PFSK-1 (cell line): ENCODE measurements at regions not wholly inside any gene's neighbourhood (a gene's known extent, or its start where the extent isn't known, plus 50 kb on each side); places are given as distances from the start of the nearest gene placed in this dataset.

Source experiments
- FOXP2 ChIP-seq: optimal IDR thresholded peaks from 2 replicates; pipeline ENCODE3; 2011; ENCODE audit warnings: borderline replicate concordance, control low read depth, inconsistent platforms; ENCODE audit not compliant: insufficient read depth; ENCODE audit errors: extremely low read length, extremely low read depth
- POLR2AphosphoS5 ChIP-seq: IDR thresholded peaks from 2 replicates; pipeline ENCODE4 v1.6.1; 2012; ENCODE audit warnings: low read depth, mild to moderate bottlenecking, control low read depth, low read length, moderate library complexity
- SIN3A ChIP-seq: IDR thresholded peaks from 2 replicates; pipeline ENCODE4 v1.6.1; 2012; ENCODE audit warnings: mild to moderate bottlenecking, low read length, moderate library complexity, borderline replicate concordance; ENCODE audit not compliant: insufficient read depth
- TAF1 ChIP-seq: IDR thresholded peaks from 2 replicates; pipeline ENCODE4 v1.6.1; 2012; ENCODE audit warnings: low read length, control low read depth, borderline replicate concordance; ENCODE audit not compliant: insufficient read depth
- TF ChIP-seq, protein P1 (sequence below), 2 experiments: IDR thresholded peaks; 2 replicates each; pipeline versions ENCODE4 v1.6.1 to v1.8.0; 2011 to 2012; ENCODE audit warnings: low read depth in 2 of 2, low read length in 2 of 2, control low read depth in 1 of 2, inconsistent platforms in 1 of 2, mild to moderate bottlenecking in 1 of 2, moderate library complexity in 1 of 2; ENCODE audit not compliant: insufficient read depth in 1 of 2

DNA sequence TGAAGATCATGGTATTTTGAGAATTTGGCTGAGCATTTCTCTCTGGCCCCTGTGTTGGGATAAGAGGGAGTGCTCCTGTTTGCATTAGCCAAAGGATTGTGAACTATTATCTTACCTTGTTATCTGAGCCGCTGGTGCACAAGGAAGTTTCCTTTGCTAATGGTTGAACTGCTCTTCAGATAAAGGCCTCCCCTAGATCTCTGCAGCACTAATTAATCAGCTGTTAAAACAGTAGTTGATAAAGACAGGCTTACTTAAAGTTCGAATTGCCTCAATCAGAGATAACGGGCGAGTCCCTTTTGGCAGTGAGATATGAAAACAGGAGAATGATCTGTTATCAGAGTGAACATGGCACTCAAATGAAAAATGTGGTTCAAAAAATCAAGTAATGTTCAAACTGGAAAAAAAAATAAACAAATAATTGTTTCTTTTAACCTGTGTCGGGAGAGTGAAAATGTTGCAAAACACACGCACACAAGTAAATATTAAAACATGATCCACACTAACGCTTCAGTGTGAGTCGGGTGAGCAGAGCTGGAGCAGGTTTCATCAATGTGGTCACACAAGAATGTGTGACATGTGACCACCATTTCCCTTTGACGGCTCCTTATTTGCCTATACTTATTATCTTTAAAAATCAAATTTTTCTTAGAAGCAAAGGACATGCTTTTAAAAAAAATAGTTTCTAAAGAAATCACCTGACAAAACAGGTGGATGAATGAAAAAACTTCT is 469.1 kb downstream of the SOX2 start:
- TF ChIP-seq FOXP2 (no peak), SIN3A (no peak), POLR2AphosphoS5 (no peak), TAF1 (no peak)
- TF ChIP-seq, protein P1, sequence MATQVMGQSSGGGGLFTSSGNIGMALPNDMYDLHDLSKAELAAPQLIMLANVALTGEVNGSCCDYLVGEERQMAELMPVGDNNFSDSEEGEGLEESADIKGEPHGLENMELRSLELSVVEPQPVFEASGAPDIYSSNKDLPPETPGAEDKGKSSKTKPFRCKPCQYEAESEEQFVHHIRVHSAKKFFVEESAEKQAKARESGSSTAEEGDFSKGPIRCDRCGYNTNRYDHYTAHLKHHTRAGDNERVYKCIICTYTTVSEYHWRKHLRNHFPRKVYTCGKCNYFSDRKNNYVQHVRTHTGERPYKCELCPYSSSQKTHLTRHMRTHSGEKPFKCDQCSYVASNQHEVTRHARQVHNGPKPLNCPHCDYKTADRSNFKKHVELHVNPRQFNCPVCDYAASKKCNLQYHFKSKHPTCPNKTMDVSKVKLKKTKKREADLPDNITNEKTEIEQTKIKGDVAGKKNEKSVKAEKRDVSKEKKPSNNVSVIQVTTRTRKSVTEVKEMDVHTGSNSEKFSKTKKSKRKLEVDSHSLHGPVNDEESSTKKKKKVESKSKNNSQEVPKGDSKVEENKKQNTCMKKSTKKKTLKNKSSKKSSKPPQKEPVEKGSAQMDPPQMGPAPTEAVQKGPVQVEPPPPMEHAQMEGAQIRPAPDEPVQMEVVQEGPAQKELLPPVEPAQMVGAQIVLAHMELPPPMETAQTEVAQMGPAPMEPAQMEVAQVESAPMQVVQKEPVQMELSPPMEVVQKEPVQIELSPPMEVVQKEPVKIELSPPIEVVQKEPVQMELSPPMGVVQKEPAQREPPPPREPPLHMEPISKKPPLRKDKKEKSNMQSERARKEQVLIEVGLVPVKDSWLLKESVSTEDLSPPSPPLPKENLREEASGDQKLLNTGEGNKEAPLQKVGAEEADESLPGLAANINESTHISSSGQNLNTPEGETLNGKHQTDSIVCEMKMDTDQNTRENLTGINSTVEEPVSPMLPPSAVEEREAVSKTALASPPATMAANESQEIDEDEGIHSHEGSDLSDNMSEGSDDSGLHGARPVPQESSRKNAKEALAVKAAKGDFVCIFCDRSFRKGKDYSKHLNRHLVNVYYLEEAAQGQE (IDR thresholded peaks at IDR 0.05; ENCODE audit: insufficient read depth in 1 of 2, low read depth in 2 of 2, low read length in 2 of 2) = no peak

DNA sequence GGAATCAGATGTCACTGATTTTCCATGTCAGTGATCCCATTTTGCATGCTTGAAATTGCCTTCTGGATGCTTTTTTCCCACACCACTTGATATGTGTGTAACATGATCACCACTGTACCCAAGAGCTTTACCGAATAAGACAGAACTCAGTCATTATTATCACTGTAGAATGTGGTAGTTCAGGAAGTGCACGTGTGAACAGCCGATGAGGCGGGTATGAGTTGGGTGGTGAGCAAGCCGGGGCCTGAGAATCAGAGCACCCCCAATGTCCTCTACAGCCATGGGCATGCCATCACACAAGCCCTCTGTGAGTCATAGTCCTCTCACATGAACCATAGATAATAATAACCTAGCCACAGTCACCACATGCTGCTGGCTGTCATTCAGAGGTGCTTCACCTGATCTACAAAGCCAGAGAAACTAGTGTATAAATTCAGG is 470.8 kb downstream of the SOX2 start:
- no peak for TF ChIP-seq SIN3A
- no peak for TF ChIP-seq POLR2AphosphoS5
- TF ChIP-seq, protein P1 (IDR thresholded peaks at IDR 0.05; ENCODE audit: insufficient read depth in 1 of 2, low read depth in 2 of 2, low read length in 2 of 2) = no peak
- no peak for TF ChIP-seq FOXP2
- no peak for TF ChIP-seq TAF1

DNA sequence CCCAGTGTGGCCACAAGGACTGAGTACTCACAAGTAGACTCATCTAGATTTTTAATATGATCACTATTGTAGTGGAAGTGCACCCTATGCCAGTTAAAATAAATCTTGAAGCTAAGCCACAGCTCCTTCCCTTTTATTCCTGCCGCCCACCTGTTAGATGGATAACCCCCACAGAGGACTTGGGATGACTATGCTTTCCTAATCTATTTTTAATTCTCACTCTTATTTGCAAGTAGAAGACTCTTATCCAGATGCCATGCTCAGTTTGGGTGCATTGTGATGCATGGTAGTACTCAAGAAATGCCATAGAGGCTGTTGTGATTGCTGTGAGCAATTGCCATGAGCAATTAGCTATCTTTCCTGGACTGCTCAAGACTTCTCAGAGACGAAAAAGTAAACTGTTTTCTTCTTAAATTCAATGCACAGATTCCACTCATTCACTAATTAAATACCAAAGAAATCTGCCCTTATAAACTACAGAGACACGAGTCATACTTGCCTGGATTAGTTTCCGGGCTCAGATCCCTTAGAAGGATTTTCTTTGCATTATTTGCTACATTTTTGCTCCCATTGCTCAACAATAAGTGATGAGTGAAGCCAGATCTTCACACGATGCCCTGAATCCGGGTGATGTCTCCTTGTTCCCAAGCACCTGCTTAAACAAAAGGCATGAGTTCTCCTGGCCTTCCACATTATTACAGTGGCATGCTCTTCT is 472.1 kb downstream of the SOX2 start:
- TF ChIP-seq FOXP2 (no peak), POLR2AphosphoS5 (no peak), SIN3A (no peak), TAF1 (no peak)
- TF ChIP-seq, protein P1 (IDR thresholded peaks at IDR 0.05; ENCODE audit: insufficient read depth in 1 of 2, low read depth in 2 of 2, low read length in 2 of 2) = no peak

DNA sequence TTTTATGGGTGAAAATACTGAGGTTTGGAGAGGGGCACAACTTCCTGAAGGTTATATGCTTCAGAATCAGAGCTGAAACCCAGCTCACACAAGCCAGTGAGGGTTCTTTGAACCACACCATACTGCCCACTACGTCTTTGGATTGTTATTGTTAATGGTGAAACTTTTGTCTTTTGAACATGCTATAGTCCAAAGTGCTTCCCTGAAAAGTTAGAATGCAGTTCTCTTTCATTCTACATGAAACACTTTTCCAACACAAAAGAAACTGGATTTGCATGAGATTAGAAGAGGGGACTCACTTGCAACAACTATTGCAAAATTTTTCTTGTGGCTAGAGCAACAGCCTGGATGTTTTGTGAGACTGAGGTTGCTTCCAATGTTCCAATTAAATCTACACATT is 473.6 kb downstream of the SOX2 start:
- no peak for TF ChIP-seq TAF1
- no peak for TF ChIP-seq SIN3A
- TF ChIP-seq, protein P1 (IDR thresholded peaks at IDR 0.05; ENCODE audit: insufficient read depth in 1 of 2, low read depth in 2 of 2, low read length in 2 of 2) = no peak
- no peak for TF ChIP-seq FOXP2
- TF ChIP-seq POLR2AphosphoS5 = no peak
